ENCODE measurements at regions not wholly inside any gene's neighbourhood (a gene's known extent, or its start where the extent isn't known, plus 50 kb on each side); places are given as distances from the start of the nearest gene placed in this dataset.

- no peaks in the 10 kb centered on the region for H4K20me1 ChIP-seq (ENCODE audit: control insufficient read depth, extremely low read depth, insufficient read depth, low read length)
- no peak overlapping the region for H3K4me2 ChIP-seq (ENCODE audit: control insufficient read depth, extremely low read depth, insufficient read depth, low read depth, low read length)
- H3K4me1 ChIP-seq (ENCODE audit: control insufficient read depth, extremely low read depth, insufficient read depth, low read length): no peaks in the 10 kb centered on the region
- H3K27ac ChIP-seq (ENCODE audit: control insufficient read depth, insufficient read depth, low read length): no peak overlapping the region
- dilution Hi-C loops (cut with MboI; ENCODE audit: extremely low pct_ligation_motif_present, low sequenced_read_pairs): no loop called here
- H3K9me1 ChIP-seq (ENCODE audit: control insufficient read depth, extremely low read depth, insufficient read depth, low read length): no peaks in the 10 kb centered on the region
- no peak for DNase-seq (ENCODE audit: low read depth, low spot score)
- no peak for FAIRE-seq
- H3K4me3 ChIP-seq (ENCODE audit: control insufficient read depth in 2 of 3, extremely low read depth in 1 of 3, insufficient read depth in 2 of 3, low read depth in 1 of 3, low read length in 3 of 3): no peak overlapping the region
- no peak overlapping the region for H3K9ac ChIP-seq (ENCODE audit: control insufficient read depth, extremely low read depth, insufficient read depth, low read length)
- no peak overlapping the region for H2AFZ ChIP-seq (ENCODE audit: control insufficient read depth, low read length)
- H3K27me3 ChIP-seq (ENCODE audit: control insufficient read depth, extremely low read depth, insufficient read depth, low read length): no peaks in the 10 kb centered on the region
- no peaks in the 10 kb centered on the region for H3K36me3 ChIP-seq (ENCODE audit: control insufficient read depth in 2 of 2, extremely low read depth in 1 of 2, insufficient read depth in 2 of 2, low read length in 2 of 2)
- H3K9me3 ChIP-seq (ENCODE audit: control insufficient read depth, low read depth, low read length): no peaks in the 10 kb centered on the region
- no peak for TF ChIP-seq EZH2 (IDR thresholded peaks at IDR 0.05; ENCODE audit: low read length)
- TF ChIP-seq, protein P1, sequence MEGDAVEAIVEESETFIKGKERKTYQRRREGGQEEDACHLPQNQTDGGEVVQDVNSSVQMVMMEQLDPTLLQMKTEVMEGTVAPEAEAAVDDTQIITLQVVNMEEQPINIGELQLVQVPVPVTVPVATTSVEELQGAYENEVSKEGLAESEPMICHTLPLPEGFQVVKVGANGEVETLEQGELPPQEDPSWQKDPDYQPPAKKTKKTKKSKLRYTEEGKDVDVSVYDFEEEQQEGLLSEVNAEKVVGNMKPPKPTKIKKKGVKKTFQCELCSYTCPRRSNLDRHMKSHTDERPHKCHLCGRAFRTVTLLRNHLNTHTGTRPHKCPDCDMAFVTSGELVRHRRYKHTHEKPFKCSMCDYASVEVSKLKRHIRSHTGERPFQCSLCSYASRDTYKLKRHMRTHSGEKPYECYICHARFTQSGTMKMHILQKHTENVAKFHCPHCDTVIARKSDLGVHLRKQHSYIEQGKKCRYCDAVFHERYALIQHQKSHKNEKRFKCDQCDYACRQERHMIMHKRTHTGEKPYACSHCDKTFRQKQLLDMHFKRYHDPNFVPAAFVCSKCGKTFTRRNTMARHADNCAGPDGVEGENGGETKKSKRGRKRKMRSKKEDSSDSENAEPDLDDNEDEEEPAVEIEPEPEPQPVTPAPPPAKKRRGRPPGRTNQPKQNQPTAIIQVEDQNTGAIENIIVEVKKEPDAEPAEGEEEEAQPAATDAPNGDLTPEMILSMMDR (optimal IDR thresholded peaks at IDR 0.05 in 1 of 3, IDR thresholded peaks at IDR 0.05 in 1 of 3, conservative IDR thresholded peaks at IDR 0.05 in 1 of 3; ENCODE audit: extremely low read depth in 1 of 3, insufficient read depth in 2 of 3, low read length in 3 of 3): no peak
- no peaks in the 10 kb centered on the region for H3K79me2 ChIP-seq (ENCODE audit: control insufficient read depth, insufficient read depth, low read length)
These were observed 195.5 kb upstream of the TMPO start for GRCh38 chr12:98319716-98320425.

GRCh38 chr12:98325003-98325402 is 190.4 kb upstream of the TMPO start:
- Histone ChIP-seq H3K27me3 (ENCODE audit: control insufficient read depth, extremely low read depth, insufficient read depth, low read length) (no peaks in the 10 kb centered on the region), H3K9me3 (ENCODE audit: control insufficient read depth, low read depth, low read length) (no peaks in the 10 kb centered on the region), H3K27ac (ENCODE audit: control insufficient read depth, insufficient read depth, low read length) (no peak overlapping the region), H2AFZ (ENCODE audit: control insufficient read depth, low read length) (no peak overlapping the region), H3K4me1 (ENCODE audit: control insufficient read depth, extremely low read depth, insufficient read depth, low read length) (no peaks in the 10 kb centered on the region), H3K9me1 (ENCODE audit: control insufficient read depth, extremely low read depth, insufficient read depth, low read length) (no peaks in the 10 kb centered on the region), H3K79me2 (ENCODE audit: control insufficient read depth, insufficient read depth, low read length) (no peaks in the 10 kb centered on the region), H3K9ac (ENCODE audit: control insufficient read depth, extremely low read depth, insufficient read depth, low read length) (no peak overlapping the region), H4K20me1 (ENCODE audit: control insufficient read depth, extremely low read depth, insufficient read depth, low read length) (no peaks in the 10 kb centered on the region), H3K4me2 (ENCODE audit: control insufficient read depth, extremely low read depth, insufficient read depth, low read depth, low read length) (no peak overlapping the region), H3K36me3 (ENCODE audit: control insufficient read depth in 2 of 2, extremely low read depth in 1 of 2, insufficient read depth in 2 of 2, low read length in 2 of 2) (no peaks in the 10 kb centered on the region), H3K4me3 (ENCODE audit: control insufficient read depth in 2 of 3, extremely low read depth in 1 of 3, insufficient read depth in 2 of 3, low read depth in 1 of 3, low read length in 3 of 3) (no peak overlapping the region)
- no peak for FAIRE-seq
- no peak for TF ChIP-seq EZH2 (IDR thresholded peaks at IDR 0.05; ENCODE audit: low read length)
- TF ChIP-seq, protein P1 (optimal IDR thresholded peaks at IDR 0.05 in 1 of 3, IDR thresholded peaks at IDR 0.05 in 1 of 3, conservative IDR thresholded peaks at IDR 0.05 in 1 of 3; ENCODE audit: extremely low read depth in 1 of 3, insufficient read depth in 2 of 3, low read length in 3 of 3): no peak
- dilution Hi-C loops (cut with MboI; ENCODE audit: extremely low pct_ligation_motif_present, low sequenced_read_pairs): no loop called here
- DNase-seq (ENCODE audit: low read depth, low spot score): no peak

Data from keratinocyte (primary cell).